GM12878 (cell line): ENCODE measurements at regions not wholly inside any gene's neighbourhood (a gene's known extent, or its start where the extent isn't known, plus 50 kb on each side); places are given as distances from the start of the nearest gene placed in this dataset.

Experiments
- CTCF ChIP-seq, 3 experiments: IDR thresholded peaks in 2 of 3; conservative IDR thresholded peaks in 1 of 3; 2 replicates each; pipeline ENCODE4 v1.5.1; 2011; ENCODE audit warnings: low read depth in 3 of 3, low read length in 3 of 3, mild to moderate bottlenecking in 3 of 3, control low read depth in 2 of 3, moderate library complexity in 2 of 3, inconsistent platforms in 1 of 3, mixed read lengths in 1 of 3; ENCODE audit not compliant: control insufficient read depth in 2 of 3, insufficient read depth in 1 of 3; ENCODE audit errors: extremely low read depth in 1 of 3
- EP300 ChIP-seq, 2 experiments: fragments of 150-350 bp in 1 of 2; IDR thresholded peaks; 2 replicates each; pipeline ENCODE4 v1.6.1; 2011 to 2012; ENCODE audit warnings: low read depth in 2 of 2, low read length in 2 of 2, borderline replicate concordance in 1 of 2, improper control_type of control experiment in 1 of 2, inconsistent platforms in 1 of 2; ENCODE audit not compliant: control insufficient read depth in 1 of 2
- MEF2A ChIP-seq: IDR thresholded peaks from 2 replicates; pipeline ENCODE4 v1.6.1; 2011; ENCODE audit warnings: low read depth, mild to moderate bottlenecking, low read length, moderate library complexity; ENCODE audit not compliant: insufficient read depth
- MXI1 ChIP-seq: fragments of 150-350 bp; IDR thresholded peaks from 2 replicates; pipeline ENCODE4 v1.6.1; 2011; ENCODE audit warnings: low read depth, mild to moderate bottlenecking, inconsistent platforms, low read length, improper control_type of control experiment
- POLR2A ChIP-seq: IDR thresholded peaks from 2 replicates; pipeline ENCODE4 v1.6.1; 2011; ENCODE audit warnings: low read depth, mild to moderate bottlenecking, low read length
- POLR2AphosphoS5 ChIP-seq: IDR thresholded peaks from 2 replicates; pipeline ENCODE4 v1.6.1; 2011; ENCODE audit warnings: mild to moderate bottlenecking, low read length, inconsistent platforms
- PRDM15 ChIP-seq: fragments of 450-650 bp; formaldehyde crosslinking; IDR thresholded peaks from 2 replicates; pipeline ENCODE4 v1.4.0; 2020; ENCODE audit warnings: mild to moderate bottlenecking, moderate library complexity
- SPI1 ChIP-seq: IDR thresholded peaks from 2 replicates; pipeline ENCODE4 v1.6.1; 2011; ENCODE audit warnings: low read depth, mild to moderate bottlenecking, low read length, moderate library complexity, borderline replicate concordance; ENCODE audit not compliant: insufficient read depth
- SREBF2 ChIP-seq: IDR thresholded peaks from 2 replicates; pipeline ENCODE4 v1.6.1; 2012; ENCODE audit warnings: mild to moderate bottlenecking, low read length

GRCh38 chr1:80779275-80779674 lies 1021.5 kb upstream of the ADGRL2 start:
- TF ChIP-seq POLR2A, result no peak
- no peak; a peak in 1 of 6 replicates for TF ChIP-seq CTCF (IDR thresholded peaks at IDR 0.05 in 2 of 3, conservative IDR thresholded peaks at IDR 0.05 in 1 of 3; ENCODE audit: control insufficient read depth in 2 of 3, extremely low read depth in 1 of 3, insufficient read depth in 1 of 3, low read depth in 3 of 3, low read length in 3 of 3)
- no peak for TF ChIP-seq MEF2A
- no peak for TF ChIP-seq EP300 (IDR thresholded peaks at IDR 0.05; ENCODE audit: borderline replicate concordance in 1 of 2, control insufficient read depth in 1 of 2, low read depth in 2 of 2, low read length in 2 of 2)
- TF ChIP-seq SREBF2, result no peak
- no peak for TF ChIP-seq MXI1
- no peak for TF ChIP-seq SPI1
- no peak for TF ChIP-seq PRDM15 (CRISPR knock-in tag)
- TF ChIP-seq POLR2AphosphoS5, result no peak
